ENCODE measurements at regions not wholly inside any gene's neighbourhood (a gene's known extent, or its start where the extent isn't known, plus 50 kb on each side); places are given as distances from the start of the nearest gene placed in this dataset.

- no peaks in the 10 kb centered on the region for H3K4me1 ChIP-seq
- H3K79me2 ChIP-seq, result no peaks in the 10 kb centered on the region
- no peaks in the 10 kb centered on the region for H3K27me3 ChIP-seq (ENCODE audit: control insufficient read depth, insufficient read depth, low read length)
- TF ChIP-seq, protein P1, sequence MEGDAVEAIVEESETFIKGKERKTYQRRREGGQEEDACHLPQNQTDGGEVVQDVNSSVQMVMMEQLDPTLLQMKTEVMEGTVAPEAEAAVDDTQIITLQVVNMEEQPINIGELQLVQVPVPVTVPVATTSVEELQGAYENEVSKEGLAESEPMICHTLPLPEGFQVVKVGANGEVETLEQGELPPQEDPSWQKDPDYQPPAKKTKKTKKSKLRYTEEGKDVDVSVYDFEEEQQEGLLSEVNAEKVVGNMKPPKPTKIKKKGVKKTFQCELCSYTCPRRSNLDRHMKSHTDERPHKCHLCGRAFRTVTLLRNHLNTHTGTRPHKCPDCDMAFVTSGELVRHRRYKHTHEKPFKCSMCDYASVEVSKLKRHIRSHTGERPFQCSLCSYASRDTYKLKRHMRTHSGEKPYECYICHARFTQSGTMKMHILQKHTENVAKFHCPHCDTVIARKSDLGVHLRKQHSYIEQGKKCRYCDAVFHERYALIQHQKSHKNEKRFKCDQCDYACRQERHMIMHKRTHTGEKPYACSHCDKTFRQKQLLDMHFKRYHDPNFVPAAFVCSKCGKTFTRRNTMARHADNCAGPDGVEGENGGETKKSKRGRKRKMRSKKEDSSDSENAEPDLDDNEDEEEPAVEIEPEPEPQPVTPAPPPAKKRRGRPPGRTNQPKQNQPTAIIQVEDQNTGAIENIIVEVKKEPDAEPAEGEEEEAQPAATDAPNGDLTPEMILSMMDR (IDR thresholded peaks at IDR 0.05), result no peak
- no peak overlapping the region for H3K9ac ChIP-seq
- no peak overlapping the region for H2AFZ ChIP-seq
- H3K4me2 ChIP-seq (ENCODE audit: low read length), result no peak overlapping the region
- H3K9me3 ChIP-seq (ENCODE audit: control insufficient read depth, low read length), result no peaks in the 10 kb centered on the region
- no peak overlapping the region for H3K4me3 ChIP-seq (ENCODE audit: low read depth, low read length)
- no peaks in the 10 kb centered on the region for H3K36me3 ChIP-seq (ENCODE audit: control insufficient read depth, insufficient read depth, low read length)
- no peak overlapping the region for H3K27ac ChIP-seq
These were observed 193.9 kb upstream of the ID4 start for GRCh38 chr6:19643287-19643686.

GRCh38 chr6:19643713-19644112, 193.5 kb upstream of the ID4 start:
- Histone ChIP-seq H2AFZ (no peak overlapping the region), H3K79me2 (no peaks in the 10 kb centered on the region), H3K4me2 (ENCODE audit: low read length) (no peak overlapping the region), H3K9ac (no peak overlapping the region), H3K27me3 (ENCODE audit: control insufficient read depth, insufficient read depth, low read length) (no peaks in the 10 kb centered on the region), H3K4me3 (ENCODE audit: low read depth, low read length) (no peak overlapping the region), H3K36me3 (ENCODE audit: control insufficient read depth, insufficient read depth, low read length) (no peaks in the 10 kb centered on the region), H3K27ac (no peak overlapping the region), H3K4me1 (no peaks in the 10 kb centered on the region), H3K9me3 (ENCODE audit: control insufficient read depth, low read length) (no peaks in the 10 kb centered on the region)
- TF ChIP-seq, protein P1 (IDR thresholded peaks at IDR 0.05), result no peak

GRCh38 chr6:19655744-19656143, 181.4 kb upstream of the ID4 start:
- no peaks in the 10 kb centered on the region for H3K27me3 ChIP-seq (ENCODE audit: control insufficient read depth, insufficient read depth, low read length)
- no peaks in the 10 kb centered on the region for H3K36me3 ChIP-seq (ENCODE audit: control insufficient read depth, insufficient read depth, low read length)
- H2AFZ ChIP-seq, result no peak overlapping the region
- H3K79me2 ChIP-seq, result no peaks in the 10 kb centered on the region
- H3K4me3 ChIP-seq (ENCODE audit: low read depth, low read length), result no peak overlapping the region
- no peaks in the 10 kb centered on the region for H3K9me3 ChIP-seq (ENCODE audit: control insufficient read depth, low read length)
- no peak overlapping the region for H3K4me2 ChIP-seq (ENCODE audit: low read length)
- H3K4me1 ChIP-seq, result no peaks in the 10 kb centered on the region
- H3K9ac ChIP-seq, result no peak overlapping the region
- TF ChIP-seq, protein P1 (IDR thresholded peaks at IDR 0.05), result no peak
- H3K27ac ChIP-seq, result no peak overlapping the region

- Histone ChIP-seq H3K4me1 (no peaks in the 10 kb centered on the region), H2AFZ (no peak overlapping the region)
- TF ChIP-seq, protein P1 (IDR thresholded peaks at IDR 0.05), result no peak
These were observed 176.9 kb upstream of the ID4 start for GRCh38 chr6:19660123-19660910.

GRCh38 chr6:19662911-19663310, 174.3 kb upstream of the ID4 start:
- TF ChIP-seq, protein P1 (IDR thresholded peaks at IDR 0.05), result no peak
- Histone ChIP-seq H3K4me1 (no peaks in the 10 kb centered on the region), H3K79me2 (no peaks in the 10 kb centered on the region), H2AFZ (no peak overlapping the region), H3K9me3 (ENCODE audit: control insufficient read depth, low read length) (no peaks in the 10 kb centered on the region), H3K27ac (no peak overlapping the region), H3K27me3 (ENCODE audit: control insufficient read depth, insufficient read depth, low read length) (no peaks in the 10 kb centered on the region), H3K36me3 (ENCODE audit: control insufficient read depth, insufficient read depth, low read length) (no peaks in the 10 kb centered on the region), H3K4me2 (ENCODE audit: low read length) (no peak overlapping the region), H3K4me3 (ENCODE audit: low read depth, low read length) (no peak overlapping the region), H3K9ac (no peak overlapping the region)

More at GRCh38 chr6:19660123-19660910, 176.9 kb upstream of the ID4 start:
- Histone ChIP-seq H3K27ac (no peak overlapping the region), H3K79me2 (no peaks in the 10 kb centered on the region), H3K27me3 (ENCODE audit: control insufficient read depth, insufficient read depth, low read length) (no peaks in the 10 kb centered on the region), H3K36me3 (ENCODE audit: control insufficient read depth, insufficient read depth, low read length) (no peaks in the 10 kb centered on the region), H3K9ac (no peak overlapping the region), H3K4me2 (ENCODE audit: low read length) (no peak overlapping the region), H3K4me3 (ENCODE audit: low read depth, low read length) (no peak overlapping the region), H3K9me3 (ENCODE audit: control insufficient read depth, low read length) (no peaks in the 10 kb centered on the region)

Measured in parathyroid adenoma (tissue), 2 donors.